ENCODE measurements at regions not wholly inside any gene's neighbourhood (a gene's known extent, or its start where the extent isn't known, plus 50 kb on each side); places are given as distances from the start of the nearest gene placed in this dataset.
"Not testable (repeated sequence)": the region's sequence is repeated elsewhere in the genome, so short reads cannot be mapped to it uniquely, and the experiment has no call there.

DNA sequence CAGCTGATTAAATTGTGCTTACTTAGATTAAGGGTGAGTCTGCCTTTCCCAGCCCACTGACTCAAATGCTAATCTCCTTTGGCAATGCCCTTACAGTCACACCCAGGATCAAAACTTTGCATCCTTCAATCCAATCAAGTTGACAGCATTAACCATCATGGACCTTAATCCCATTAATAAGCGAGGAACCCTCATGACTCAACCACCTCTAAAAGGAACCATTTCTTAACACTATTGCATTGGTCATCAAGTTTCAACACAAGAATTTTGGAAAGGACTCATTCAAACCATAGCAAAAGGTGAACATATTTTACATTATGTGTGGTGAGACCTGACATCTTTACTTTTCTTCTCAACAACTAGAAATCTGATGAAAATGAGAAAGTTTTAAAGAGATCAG is 187.0 kb downstream of the OSR1 start:
- no peak overlapping the region for H3K27ac Mint-ChIP-seq (ENCODE audit: unreplicated experiment)
- TF ChIP-seq, protein P1, sequence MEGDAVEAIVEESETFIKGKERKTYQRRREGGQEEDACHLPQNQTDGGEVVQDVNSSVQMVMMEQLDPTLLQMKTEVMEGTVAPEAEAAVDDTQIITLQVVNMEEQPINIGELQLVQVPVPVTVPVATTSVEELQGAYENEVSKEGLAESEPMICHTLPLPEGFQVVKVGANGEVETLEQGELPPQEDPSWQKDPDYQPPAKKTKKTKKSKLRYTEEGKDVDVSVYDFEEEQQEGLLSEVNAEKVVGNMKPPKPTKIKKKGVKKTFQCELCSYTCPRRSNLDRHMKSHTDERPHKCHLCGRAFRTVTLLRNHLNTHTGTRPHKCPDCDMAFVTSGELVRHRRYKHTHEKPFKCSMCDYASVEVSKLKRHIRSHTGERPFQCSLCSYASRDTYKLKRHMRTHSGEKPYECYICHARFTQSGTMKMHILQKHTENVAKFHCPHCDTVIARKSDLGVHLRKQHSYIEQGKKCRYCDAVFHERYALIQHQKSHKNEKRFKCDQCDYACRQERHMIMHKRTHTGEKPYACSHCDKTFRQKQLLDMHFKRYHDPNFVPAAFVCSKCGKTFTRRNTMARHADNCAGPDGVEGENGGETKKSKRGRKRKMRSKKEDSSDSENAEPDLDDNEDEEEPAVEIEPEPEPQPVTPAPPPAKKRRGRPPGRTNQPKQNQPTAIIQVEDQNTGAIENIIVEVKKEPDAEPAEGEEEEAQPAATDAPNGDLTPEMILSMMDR (IDR thresholded peaks at IDR 0.05; ENCODE audit: unreplicated experiment), result no peak
- H3K27me3 Mint-ChIP-seq (ENCODE audit: unreplicated experiment), result no peaks in the 10 kb centered on the region
- no peaks in the 10 kb centered on the region for H3K4me1 Mint-ChIP-seq (ENCODE audit: unreplicated experiment)
- no peaks in the 10 kb centered on the region for H3K36me3 Mint-ChIP-seq (ENCODE audit: low read depth, unreplicated experiment)
- DNase-seq (ENCODE audit: low spot score), result no peak
- H3K9me3 Mint-ChIP-seq (ENCODE audit: unreplicated experiment), result no peaks in the 10 kb centered on the region
- no peak overlapping the region for H3K4me3 Mint-ChIP-seq (ENCODE audit: unreplicated experiment)

DNA sequence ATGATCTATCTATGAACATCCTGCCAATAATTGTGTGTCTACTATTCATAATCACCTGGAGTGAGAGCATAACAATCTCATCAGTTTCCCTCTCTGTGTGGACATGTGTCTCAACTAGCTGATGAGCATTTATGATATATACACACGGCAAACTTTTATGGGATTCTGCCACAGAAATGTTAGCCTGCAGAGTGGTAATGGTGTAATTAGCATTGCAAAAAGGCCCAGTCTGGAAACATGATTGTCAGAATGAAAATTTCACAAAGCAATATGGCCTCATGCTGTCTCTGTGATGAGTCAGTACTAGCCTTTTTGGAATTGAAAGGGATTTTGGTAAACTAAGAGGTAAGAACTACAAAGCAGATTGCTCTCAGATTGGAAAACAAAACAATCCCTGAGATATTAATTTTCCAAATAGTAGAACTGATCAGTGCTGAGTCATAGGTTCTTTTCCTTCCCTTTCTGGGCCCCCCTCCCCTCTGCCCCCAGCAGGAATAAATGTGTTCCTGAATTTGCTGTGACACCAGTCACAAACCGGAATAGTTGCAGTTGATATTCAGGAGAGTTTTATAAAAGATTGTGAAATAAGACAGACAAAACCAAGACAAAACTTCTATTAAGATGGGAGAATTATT is 189.2 kb downstream of the OSR1 start:
- Mint-ChIP-seq H3K9me3 (ENCODE audit: unreplicated experiment) (no peaks in the 10 kb centered on the region), H3K4me1 (ENCODE audit: unreplicated experiment) (no peaks in the 10 kb centered on the region), H3K4me3 (ENCODE audit: unreplicated experiment) (no peak overlapping the region), H3K36me3 (ENCODE audit: low read depth, unreplicated experiment) (no peaks in the 10 kb centered on the region), H3K27me3 (ENCODE audit: unreplicated experiment) (no peaks in the 10 kb centered on the region), H3K27ac (ENCODE audit: unreplicated experiment) (no peak overlapping the region)
- TF ChIP-seq, protein P1 (IDR thresholded peaks at IDR 0.05; ENCODE audit: unreplicated experiment), result no peak
- DNase-seq (ENCODE audit: low spot score), result no peak

DNA sequence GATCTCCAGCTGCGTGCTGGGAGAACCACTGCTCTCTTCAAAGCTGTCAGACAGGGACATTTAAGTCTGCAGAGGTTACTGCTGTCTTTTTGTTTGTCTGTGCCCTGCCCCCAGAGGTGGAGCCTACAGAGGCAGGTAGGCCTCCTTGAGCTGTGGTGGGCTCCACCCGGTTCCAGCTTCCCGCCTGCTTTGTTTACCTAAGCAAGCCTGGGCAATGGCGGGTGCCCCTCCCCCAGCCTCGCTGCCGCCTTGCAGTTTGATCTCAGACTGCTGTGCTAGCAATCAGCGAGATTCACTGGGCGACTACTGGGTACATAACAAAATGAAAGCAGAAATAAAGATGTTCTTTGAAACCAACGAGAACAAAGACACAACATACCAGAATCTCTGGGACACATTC is 194.3 kb downstream of the OSR1 start:
- H3K27ac Mint-ChIP-seq (ENCODE audit: unreplicated experiment); H3K36me3 Mint-ChIP-seq (ENCODE audit: low read depth, unreplicated experiment); H3K27me3 Mint-ChIP-seq (ENCODE audit: unreplicated experiment); H3K9me3 Mint-ChIP-seq (ENCODE audit: unreplicated experiment); H3K4me1 Mint-ChIP-seq (ENCODE audit: unreplicated experiment); DNase-seq (ENCODE audit: low spot score); H3K4me3 Mint-ChIP-seq (ENCODE audit: unreplicated experiment): not testable (repeated sequence)

DNA sequence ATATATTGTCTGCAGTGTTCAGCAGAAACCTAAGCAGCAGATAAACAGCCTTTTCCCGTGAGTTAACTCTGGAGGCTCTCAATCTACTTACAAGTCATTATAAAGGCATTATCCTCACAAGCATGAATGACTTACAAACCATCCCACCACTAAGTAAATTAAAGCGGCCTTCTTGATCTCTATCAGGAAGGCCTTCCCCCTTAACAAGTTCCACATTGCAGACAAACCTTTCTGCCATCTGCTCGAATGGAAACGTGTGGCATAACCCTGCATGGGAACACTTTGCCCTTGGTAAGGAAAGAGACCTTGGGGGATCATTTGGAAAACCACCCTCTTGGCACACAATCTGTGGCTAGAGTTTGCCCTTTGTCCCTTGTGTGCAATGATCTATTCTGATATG is 199.5 kb downstream of the OSR1 start:
- no peak overlapping the region for H3K4me3 Mint-ChIP-seq (ENCODE audit: unreplicated experiment)
- no peaks in the 10 kb centered on the region for H3K36me3 Mint-ChIP-seq (ENCODE audit: low read depth, unreplicated experiment)
- no peaks in the 10 kb centered on the region for H3K4me1 Mint-ChIP-seq (ENCODE audit: unreplicated experiment)
- no peak overlapping the region for H3K27ac Mint-ChIP-seq (ENCODE audit: unreplicated experiment)
- TF ChIP-seq, protein P1 (IDR thresholded peaks at IDR 0.05; ENCODE audit: unreplicated experiment), result no peak
- no peaks in the 10 kb centered on the region for H3K9me3 Mint-ChIP-seq (ENCODE audit: unreplicated experiment)
- no peak for DNase-seq (ENCODE audit: low spot score)
- H3K27me3 Mint-ChIP-seq (ENCODE audit: unreplicated experiment), result no peaks in the 10 kb centered on the region

DNA sequence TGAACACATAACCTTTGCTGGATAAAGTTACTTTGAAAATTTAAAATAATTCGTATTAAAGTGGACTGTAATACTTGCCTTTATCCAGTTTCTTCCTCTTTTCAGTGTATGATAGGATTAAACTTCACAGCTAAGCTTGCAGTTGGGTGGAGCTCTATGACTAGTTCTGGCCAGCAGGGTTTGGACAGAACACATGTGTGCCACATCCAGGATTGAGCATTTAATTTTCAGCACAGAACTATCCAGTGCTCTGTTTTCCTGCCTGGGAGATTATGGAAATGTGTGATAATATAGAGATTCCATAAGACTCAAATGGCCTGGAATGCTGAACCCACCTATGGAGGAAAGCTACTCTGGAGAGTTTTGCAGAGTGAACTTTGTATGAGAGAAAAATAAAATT is 200.2 kb downstream of the OSR1 start:
- Mint-ChIP-seq H3K4me3 (ENCODE audit: unreplicated experiment) (no peak overlapping the region), H3K9me3 (ENCODE audit: unreplicated experiment) (no peaks in the 10 kb centered on the region), H3K27me3 (ENCODE audit: unreplicated experiment) (no peaks in the 10 kb centered on the region), H3K36me3 (ENCODE audit: low read depth, unreplicated experiment) (no peaks in the 10 kb centered on the region), H3K27ac (ENCODE audit: unreplicated experiment) (no peak overlapping the region), H3K4me1 (ENCODE audit: unreplicated experiment) (no peaks in the 10 kb centered on the region)
- TF ChIP-seq, protein P1 (IDR thresholded peaks at IDR 0.05; ENCODE audit: unreplicated experiment), result no peak
- DNase-seq (ENCODE audit: low spot score), result no peak
